ENCODE measurements at regions not wholly inside any gene's neighbourhood (a gene's known extent, or its start where the extent isn't known, plus 50 kb on each side); places are given as distances from the start of the nearest gene placed in this dataset.

DNA sequence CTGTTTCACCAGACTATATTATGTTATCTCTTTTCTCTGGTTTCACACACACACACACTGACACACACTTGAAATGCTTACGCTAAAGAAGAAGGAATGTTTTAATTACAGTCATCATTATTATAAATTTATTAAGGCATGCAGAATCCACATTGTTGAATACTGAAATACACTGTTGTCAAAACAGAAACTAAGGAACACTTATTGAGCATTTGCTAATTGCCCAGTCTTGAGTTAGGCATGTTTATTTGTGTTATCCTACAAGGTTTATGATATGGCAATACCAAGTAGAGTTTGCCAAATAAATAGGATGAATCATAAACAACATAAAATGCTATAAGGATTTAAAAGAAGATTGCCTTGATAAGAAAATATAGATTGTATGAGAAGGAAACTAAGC, 917.0 kb upstream of the PIK3C3 start:
- ChIA-PET CTCF (no interaction called here), RAD21 (ENCODE audit: unreplicated experiment) (no interaction called here), POLR2A (no interaction called here), SMC1A (ENCODE audit: uncharacterized antibody, unreplicated experiment) (interaction anchor here (1.0 kb wide), 1 partner anchor 9 kb away, joined by 4 read pairs; no protein-coding TSS in a partner anchor)
- BruUV-seq (replicated peaks), result no TSS peak
- intact Hi-C loops (cut with micrococcal nuclease; ENCODE audit: unreplicated experiment) (no loop called here), in situ Hi-C loops (cut with MboI) (no loop called here)
- no peaks in the 10 kb centered on the region for H3K79me2 ChIP-seq (ENCODE audit: control insufficient read depth, insufficient read depth, low read length)
- no peaks in the 10 kb centered on the region for H3K36me3 ChIP-seq (ENCODE audit: control insufficient read depth in 2 of 2, insufficient read depth in 2 of 2, low read length in 1 of 2)
- FAIRE-seq, result no peak
- H3K27me3 ChIP-seq (replicated peaks in 1 of 2; ENCODE audit: control insufficient read depth in 2 of 2, insufficient read depth in 2 of 2, low read length in 1 of 2), result no peaks in the 10 kb centered on the region
- no peak for ATAC-seq
- no peaks in the 10 kb centered on the region for H4K20me1 ChIP-seq (ENCODE audit: control insufficient read depth, insufficient read depth)
- WGBS (ENCODE audit: insufficient coverage, insufficient replicate concordance, low lambda C conversion rate, missing lambda C conversion rate), result 68% methylated on average over 1 of the region's 1 CpG
- DNase-seq (ENCODE audit: low read depth, low spot score), result no peak
- no peak overlapping the region for H3K27ac ChIP-seq (ENCODE audit: control insufficient read depth, insufficient read depth)
- no peak overlapping the region for H3K4me3 ChIP-seq
- no peak overlapping the region for H3K4me2 ChIP-seq (ENCODE audit: control insufficient read depth, insufficient read depth)
- no peak overlapping the region for H3K9ac ChIP-seq (ENCODE audit: control insufficient read depth, insufficient read depth, low read length)
- TF ChIP-seq RAD51 (IDR thresholded peaks at IDR 0.05) (no peak), NFXL1 (IDR thresholded peaks at IDR 0.05; ENCODE audit: borderline replicate concordance) (no peak), RELA (IDR thresholded peaks at IDR 0.05; ENCODE audit: borderline replicate concordance, partially characterized antibody) (no peak), MYC (IDR thresholded peaks at IDR 0.05; ENCODE audit: insufficient read depth, insufficient read length, insufficient replicate concordance, low read length, severe bottlenecking) (no peak), HCFC1 (IDR thresholded peaks at IDR 0.05; ENCODE audit: low read length) (no peak), CHD2 (IDR thresholded peaks at IDR 0.05; ENCODE audit: borderline replicate concordance, low read depth, low read length) (no peak)
- H2AFZ ChIP-seq (ENCODE audit: control insufficient read depth, low read depth, low read length), result no peak overlapping the region
- H3K9me3 ChIP-seq (replicated peaks; ENCODE audit: control insufficient read depth, insufficient read depth, low read length), result no peaks in the 10 kb centered on the region; the same call in 2 of the 3 replicates
- H3K4me1 ChIP-seq (ENCODE audit: control insufficient read depth, insufficient read depth, low read length), result no peaks in the 10 kb centered on the region

GRCh38 chr18:41036346-41036745, 918.7 kb upstream of the PIK3C3 start:
- Histone ChIP-seq H3K27ac (ENCODE audit: control insufficient read depth, insufficient read depth) (no peak overlapping the region), H3K9me3 (replicated peaks; ENCODE audit: control insufficient read depth, insufficient read depth, low read length) (no peaks in the 10 kb centered on the region; the same call in 2 of the 3 replicates), H3K9ac (ENCODE audit: control insufficient read depth, insufficient read depth, low read length) (no peak overlapping the region), H4K20me1 (ENCODE audit: control insufficient read depth, insufficient read depth) (no peaks in the 10 kb centered on the region), H3K36me3 (ENCODE audit: control insufficient read depth in 2 of 2, insufficient read depth in 2 of 2, low read length in 1 of 2) (no peaks in the 10 kb centered on the region), H3K4me2 (ENCODE audit: control insufficient read depth, insufficient read depth) (no peak overlapping the region), H3K4me1 (ENCODE audit: control insufficient read depth, insufficient read depth, low read length) (no peaks in the 10 kb centered on the region), H3K4me3 (no peak overlapping the region), H3K27me3 (replicated peaks in 1 of 2; ENCODE audit: control insufficient read depth in 2 of 2, insufficient read depth in 2 of 2, low read length in 1 of 2) (no peaks in the 10 kb centered on the region), H3K79me2 (ENCODE audit: control insufficient read depth, insufficient read depth, low read length) (no peaks in the 10 kb centered on the region), H2AFZ (ENCODE audit: control insufficient read depth, low read depth, low read length) (no peak overlapping the region)
- SMC1A ChIA-PET (ENCODE audit: uncharacterized antibody, unreplicated experiment), result interaction anchor here (1.3 to 2.2 kb wide), 2 partner anchors 11 to 101 kb away, joined by 5 read pairs; no protein-coding TSS in a partner anchor
- intact Hi-C loops (cut with micrococcal nuclease; ENCODE audit: unreplicated experiment), result no loop called here
- in situ Hi-C loops (cut with MboI), result no loop called here
- RAD21 ChIA-PET (ENCODE audit: unreplicated experiment), result no interaction called here
- DNase-seq (ENCODE audit: low read depth, low spot score), result no peak
- WGBS (ENCODE audit: insufficient coverage, insufficient replicate concordance, low lambda C conversion rate, missing lambda C conversion rate), result 41% methylated on average over 6 of the region's 6 CpGs
- TF ChIP-seq IKZF1 (conservative IDR thresholded peaks at IDR 0.05) (0 out of 2 replicates have a peak, but pooled peaks have one; percentile 11), E4F1 (IDR thresholded peaks at IDR 0.05; ENCODE audit: borderline replicate concordance, partially characterized antibody) (no peak), KAT2A (conservative IDR thresholded peaks at IDR 0.05; ENCODE audit: control insufficient read depth, low read depth, low read length) (no peak), NFYA (IDR thresholded peaks at IDR 0.05; ENCODE audit: borderline replicate concordance, low read depth, low read length) (no peak)
- POLR2A ChIA-PET, result no interaction called here
- CTCF ChIA-PET, result interaction anchor here (1.0 kb wide), 1 partner anchor 31 kb away, joined by 3 read pairs; no protein-coding TSS in a partner anchor
- no peak for FAIRE-seq
- peak; percentile 66 for ATAC-seq
- no TSS peak for BruUV-seq (replicated peaks)

Data from GM12878 (cell line).